IMR-90 (cell line): ENCODE measurements at regions not wholly inside any gene's neighbourhood (a gene's known extent, or its start where the extent isn't known, plus 50 kb on each side); places are given as distances from the start of the nearest gene placed in this dataset.

Source experiments
- ATAC-seq: fragments of 200-7000 bp; cut with Tn5 transposase; 2 replicates; pipeline ENCODE4 v1.9.1; 2020; ENCODE audit warnings: low read depth, mild to moderate bottlenecking, moderate library complexity
- BruUV-seq: library from RNA; stranded (reverse); fragments of 400-500 nt; replicated peaks from 2 replicates; lab custom pipeline; 2021; lab: Mats Ljungman, UMichigan
- CTCF ChIA-PET: fragments of 300-600 bp; formaldehyde crosslinking; extraction: SDS; loops from one replicate; lab custom pipeline; 2021; ENCODE audit warnings: antibody characterized with exemption; lab: Yijun Ruan, JAX
- POLR2A ChIA-PET: fragments of 300-600 bp; sonication (Branson Sonifier 250); formaldehyde crosslinking; loops from one replicate; lab custom pipeline; 2022; ENCODE audit warnings: antibody characterized with exemption; ENCODE audit not compliant: unreplicated experiment; lab: Charles Lee
- DNase-seq: peaks from one replicate; pipeline ENCODE4 v3.0.0; 2013
- H2AFZ ChIP-seq: replicated peaks from 2 replicates; pipeline ENCODE3; 2013; ENCODE audit warnings: low read length, mild to moderate bottlenecking; ENCODE audit not compliant: poor library complexity
- H2AK5ac ChIP-seq: 2 replicates; pipeline ENCODE4 v1.6.1; 2013; ENCODE audit warnings: low read depth, low read length, inconsistent platforms
- H2AK9ac ChIP-seq: replicated peaks from 2 replicates; pipeline ENCODE3; 2013; ENCODE audit warnings: mild to moderate bottlenecking, low read depth, low read length, moderate library complexity; ENCODE audit not compliant: poor library complexity
- H2BK120ac ChIP-seq: 2 replicates; pipeline ENCODE4 v1.6.1; 2013; ENCODE audit warnings: low read depth, low read length, inconsistent platforms
- H2BK15ac ChIP-seq: 3 replicates; pipeline ENCODE4 v1.6.1; 2013; ENCODE audit warnings: low read depth, low read length, inconsistent platforms
- H2BK20ac ChIP-seq: 2 replicates; pipeline ENCODE4 v1.6.1; 2013; ENCODE audit warnings: low read depth, mild to moderate bottlenecking, inconsistent platforms, low read length, moderate library complexity
- H2BK5ac ChIP-seq: 2 replicates; pipeline ENCODE4 v1.6.1; 2013; ENCODE audit warnings: mild to moderate bottlenecking, low read depth, low read length, inconsistent platforms; ENCODE audit not compliant: poor library complexity, severe bottlenecking
- H3K14ac ChIP-seq: replicated peaks from 2 replicates; pipeline ENCODE4 v1.6.1; 2013; ENCODE audit warnings: low read depth, low read length, inconsistent platforms
- H3K18ac ChIP-seq: 2 replicates; pipeline ENCODE4 v1.6.1; 2013; ENCODE audit warnings: low read depth, low read length, control low read depth
- H3K23ac ChIP-seq: 2 replicates; pipeline ENCODE4 v1.6.1; 2013; ENCODE audit warnings: low read depth, low read length, inconsistent platforms
- H3K27ac ChIP-seq: 2 replicates; pipeline ENCODE4 v1.5.1; 2013; ENCODE audit warnings: mild to moderate bottlenecking, control low read depth, low read length; ENCODE audit not compliant: insufficient read depth
- H3K27me3 ChIP-seq: 2 replicates; pipeline ENCODE4 v1.6.1; 2013; ENCODE audit warnings: low read length; ENCODE audit not compliant: control insufficient read depth, insufficient read depth
- H3K36me3 ChIP-seq: 2 replicates; pipeline ENCODE4 v1.6.1; 2013; ENCODE audit warnings: low read length, mixed read lengths; ENCODE audit not compliant: control insufficient read depth, insufficient read depth
- H3K4ac ChIP-seq: 2 replicates; pipeline ENCODE4 v1.6.1; 2013; ENCODE audit warnings: low read depth, low read length, inconsistent platforms
- H3K4me1 ChIP-seq: 2 replicates; pipeline ENCODE4 v1.6.1; 2013; ENCODE audit warnings: low read length, mixed read lengths; ENCODE audit not compliant: control insufficient read depth, insufficient read depth
- H3K4me2 ChIP-seq: 2 replicates; pipeline ENCODE4 v1.6.1; 2013; ENCODE audit warnings: low read depth, mild to moderate bottlenecking, control low read depth, low read length, moderate library complexity
- H3K4me3 ChIP-seq: 2 replicates; pipeline ENCODE4 v1.5.1; 2013; ENCODE audit warnings: low read depth, mild to moderate bottlenecking, control low read depth, low read length, moderate library complexity; ENCODE audit not compliant: insufficient read depth
- H3K56ac ChIP-seq: 2 replicates; pipeline ENCODE4 v1.6.1; 2013; ENCODE audit warnings: low read length, inconsistent platforms; ENCODE audit not compliant: insufficient read depth; ENCODE audit errors: extremely low read depth
- H3K79me1 ChIP-seq, 2 experiments: 2 replicates each; pipeline ENCODE4 v1.6.1; 2013; ENCODE audit warnings: low read length in 2 of 2, inconsistent platforms in 1 of 2, low read depth in 1 of 2
- H3K9ac ChIP-seq: 2 replicates; pipeline ENCODE4 v1.6.1; 2013; ENCODE audit warnings: low read depth, low read length, control low read depth
- H3K9me1 ChIP-seq: 2 replicates; pipeline ENCODE4 v1.6.1; 2013; ENCODE audit warnings: low read length, inconsistent platforms; ENCODE audit not compliant: insufficient read depth
- H3K9me3 ChIP-seq: 2 replicates; pipeline ENCODE4 v1.6.1; 2013; ENCODE audit warnings: low read length; ENCODE audit not compliant: control insufficient read depth, insufficient read depth
- H4K20me1 ChIP-seq: 2 replicates; pipeline ENCODE4 v1.6.1; 2013; ENCODE audit warnings: low read length, inconsistent platforms; ENCODE audit not compliant: insufficient read depth
- H4K5ac ChIP-seq: 2 replicates; pipeline ENCODE4 v1.6.1; 2013; ENCODE audit warnings: mild to moderate bottlenecking, low read depth, low read length, control low read depth
- H4K8ac ChIP-seq, 2 experiments: 2 replicates each; pipeline ENCODE4 v1.6.1; 2013; ENCODE audit warnings: low read depth in 2 of 2, low read length in 2 of 2, control low read depth in 1 of 2, inconsistent platforms in 1 of 2
- H4K91ac ChIP-seq: 2 replicates; pipeline ENCODE4 v1.6.1; 2013; ENCODE audit warnings: low read depth, low read length, inconsistent platforms; ENCODE audit not compliant: insufficient read depth
- MXI1 ChIP-seq: IDR thresholded peaks from 2 replicates; pipeline ENCODE4 v1.6.1; 2012; ENCODE audit warnings: low read depth, mild to moderate bottlenecking, low read length, moderate library complexity, borderline replicate concordance
- WGBS, 2 experiments: methylation state at CpG; one replicate each; pipeline versions ENCODE4 v1.1.5 to v1.1.7; 2013; ENCODE audit warnings: missing lambda C conversion rate in 2 of 2; ENCODE audit not compliant: insufficient read length in 1 of 2; ENCODE audit errors: extremely low coverage in 2 of 2; 5-methylcytosine and 5-hydroxymethylcytosine counted together
- dilution Hi-C: fragments of 300-500 bp; cut with HindIII; formaldehyde crosslinking; loops from one replicate; pipeline ENCODE4 v1.14.3; 2018; ENCODE audit warnings: low sequenced_read_pairs; ENCODE audit not compliant: unreplicated experiment
- in situ Hi-C: fragments of 300-500 bp; cut with MboI; formaldehyde crosslinking; loops from 3 replicates; pipeline ENCODE4 v1.14.3; 2019; ENCODE audit warnings: low sequenced_read_pairs, inconsistent platforms, mixed read lengths
- intact Hi-C: fragments of 100-400 bp; cut with micrococcal nuclease; formaldehyde crosslinking; loops from 2 replicates; pipeline ENCODE4 v1.10.0; 2022

- POLR2A ChIA-PET = no interaction called here
- H3K9ac ChIP-seq = no peak overlapping the region
- TF ChIP-seq MXI1 = no peak
- H4K5ac ChIP-seq = no peak overlapping the region
- H3K4ac ChIP-seq = no peak overlapping the region
- in situ Hi-C loops = no loop called here
- no peaks in the 10 kb centered on the region for H3K79me1 ChIP-seq
- H2BK20ac ChIP-seq = no peak overlapping the region
- ATAC-seq (no peak), DNase-seq (no peak)
- no peaks in the 10 kb centered on the region for H3K4me1 ChIP-seq
- no peak overlapping the region for H4K91ac ChIP-seq
- H4K20me1 ChIP-seq = no peaks in the 10 kb centered on the region
- intact Hi-C loops = no loop called here
- no peak overlapping the region for H4K8ac ChIP-seq
- H3K27ac ChIP-seq = no peak overlapping the region
- H2AK5ac ChIP-seq = no peak overlapping the region
- no peaks in the 10 kb centered on the region for H3K9me1 ChIP-seq
- H3K9me3 ChIP-seq = no peaks in the 10 kb centered on the region
- H3K27me3 ChIP-seq = no peaks in the 10 kb centered on the region
- no peak overlapping the region for H2BK120ac ChIP-seq
- no TSS peak for BruUV-seq
- WGBS, 2 experiments = no CpG with 5 or more reads among the region's 1 CpG
- no peaks in the 10 kb centered on the region for H3K36me3 ChIP-seq
- H3K4me3 ChIP-seq = no peak overlapping the region
- H3K4me2 ChIP-seq = no peak overlapping the region
- no peak overlapping the region for H2AK9ac ChIP-seq
- dilution Hi-C loops = no loop called here
- H2AFZ ChIP-seq = no peak overlapping the region
- H2BK5ac ChIP-seq = no peak overlapping the region
- no peak overlapping the region for H3K14ac ChIP-seq
- no peak overlapping the region for H3K23ac ChIP-seq
- no peak overlapping the region for H3K56ac ChIP-seq
- H3K18ac ChIP-seq = no peak overlapping the region
- no peak overlapping the region for H2BK15ac ChIP-seq
- CTCF ChIA-PET = no interaction called here
These were observed 1035.0 kb downstream of the SLC16A7 start for GRCh38 chr12:60630796-60631195.
